ENCODE measurements at regions not wholly inside any gene's neighbourhood (a gene's known extent, or its start where the extent isn't known, plus 50 kb on each side); places are given as distances from the start of the nearest gene placed in this dataset.

DNA sequence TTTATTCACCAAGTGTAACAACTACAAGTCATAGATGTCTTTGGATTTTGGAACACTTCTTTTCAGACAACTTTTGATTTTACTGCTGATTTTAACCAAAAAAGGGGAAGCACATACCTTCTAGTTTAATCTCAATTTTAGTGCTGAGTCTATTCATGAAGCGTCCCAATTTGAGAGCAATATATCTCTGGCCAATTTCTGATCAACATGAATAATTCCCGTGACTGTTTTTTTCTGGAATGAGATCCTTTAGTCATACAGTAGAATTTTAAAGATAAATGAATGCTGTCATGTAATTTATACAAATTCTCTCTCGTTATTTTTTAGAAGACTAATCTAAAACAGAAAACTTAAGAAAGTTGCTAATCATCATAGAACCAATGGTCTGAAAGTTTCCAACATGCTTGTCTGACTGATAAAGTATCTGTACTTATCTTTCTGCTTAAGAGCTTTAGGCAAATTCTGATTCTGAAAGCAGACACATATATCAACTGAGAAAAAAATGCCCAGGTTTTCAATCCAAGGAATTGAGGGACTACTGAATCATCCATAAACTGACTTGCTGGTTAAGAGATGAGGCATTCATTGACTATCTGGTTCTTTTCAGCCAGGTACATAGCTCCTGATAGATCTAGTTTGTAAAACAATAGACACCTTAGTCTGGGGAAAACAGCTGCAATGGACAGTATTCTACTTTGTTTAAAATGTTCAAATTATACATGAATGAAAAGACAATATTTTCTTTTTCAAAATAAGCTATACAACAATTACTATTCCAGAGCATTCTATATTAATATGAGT is 657.5 kb downstream of the RFPL4B start:
- H2BK5ac ChIP-seq (ENCODE audit: low read depth, low read length, poor library complexity, severe bottlenecking) = no peak overlapping the region
- no peak overlapping the region for H2BK15ac ChIP-seq (ENCODE audit: low read depth, poor library complexity, severe bottlenecking)
- H4K8ac ChIP-seq (ENCODE audit: low read length) = no peak overlapping the region
- 60% methylated on average over 1 of the region's 3 CpGs for WGBS
- H2BK120ac ChIP-seq (ENCODE audit: low read depth, low read length) = no peak overlapping the region
- H3K79me1 ChIP-seq (replicated peaks; ENCODE audit: low read length, poor library complexity, severe bottlenecking) = no peaks in the 10 kb centered on the region
- H2BK12ac ChIP-seq (ENCODE audit: low read length in 2 of 2) = no peak overlapping the region
- no peak overlapping the region for H4K91ac ChIP-seq (ENCODE audit: low read length)
- no peak overlapping the region for H3K4ac ChIP-seq (ENCODE audit: low read depth in 1 of 2, low read length in 2 of 2)
- no peak overlapping the region for H2AK5ac ChIP-seq (ENCODE audit: low read length, severe bottlenecking)
- no peak for DNase-seq
- H3K36me3 ChIP-seq (ENCODE audit: control insufficient read depth in 1 of 2, insufficient read depth in 2 of 2, low read depth in 1 of 2, low read length in 2 of 2) = no peaks in the 10 kb centered on the region
- no peak overlapping the region for H3K23ac ChIP-seq (ENCODE audit: low read length in 2 of 2)
- H3K27ac ChIP-seq (ENCODE audit: low read length, poor library complexity, severe bottlenecking) = no peak overlapping the region
- no peak overlapping the region for H3K18ac ChIP-seq (ENCODE audit: low read depth in 1 of 2, low read length in 2 of 2)
- no peaks in the 10 kb centered on the region for H3K4me1 ChIP-seq (ENCODE audit: control insufficient read depth, insufficient read depth, low read depth, low read length)
- no peaks in the 10 kb centered on the region for H3K9me3 ChIP-seq (ENCODE audit: control insufficient read depth, low read length)
- no peaks in the 10 kb centered on the region for H3K27me3 ChIP-seq (ENCODE audit: control insufficient read depth in 1 of 2, insufficient read depth in 1 of 2, low read length in 2 of 2)
- H3K4me3 ChIP-seq (ENCODE audit: insufficient read depth in 1 of 2, low read depth in 1 of 2, low read length in 2 of 2) = no peak overlapping the region
- H3K14ac ChIP-seq (ENCODE audit: low read length in 2 of 2) = no peak overlapping the region
- no peak overlapping the region for H3K9ac ChIP-seq (ENCODE audit: low read length)
- H3K4me2 ChIP-seq (ENCODE audit: low read length, poor library complexity, severe bottlenecking) = no peak overlapping the region
- H2AFZ ChIP-seq (ENCODE audit: low read depth, low read length) = no peak overlapping the region

DNA sequence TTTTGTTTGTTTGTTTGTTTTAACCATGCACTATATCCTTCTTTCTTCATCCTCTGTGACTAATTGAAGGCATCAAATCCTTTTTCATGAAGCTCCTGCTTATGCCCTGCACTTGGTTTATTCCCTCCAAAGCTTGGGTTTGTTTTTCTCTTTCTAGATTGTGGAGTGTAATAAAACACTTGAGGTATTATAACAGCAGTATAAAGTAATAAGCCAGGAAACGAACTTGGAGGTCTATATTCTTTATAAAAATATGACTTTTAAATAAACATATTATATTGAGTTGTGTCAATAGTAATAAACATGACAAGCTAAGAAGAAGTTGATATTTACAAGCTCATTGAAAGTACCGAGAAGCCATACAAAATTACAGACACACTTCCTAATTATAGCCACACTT is 659.4 kb downstream of the RFPL4B start:
- Histone ChIP-seq H3K18ac (ENCODE audit: low read depth in 1 of 2, low read length in 2 of 2) (no peak overlapping the region), H3K4ac (ENCODE audit: low read depth in 1 of 2, low read length in 2 of 2) (no peak overlapping the region), H3K36me3 (ENCODE audit: control insufficient read depth in 1 of 2, insufficient read depth in 2 of 2, low read depth in 1 of 2, low read length in 2 of 2) (no peaks in the 10 kb centered on the region), H3K79me1 (replicated peaks; ENCODE audit: low read length, poor library complexity, severe bottlenecking) (no peaks in the 10 kb centered on the region), H3K4me3 (ENCODE audit: insufficient read depth in 1 of 2, low read depth in 1 of 2, low read length in 2 of 2) (no peak overlapping the region), H3K4me1 (ENCODE audit: control insufficient read depth, insufficient read depth, low read depth, low read length) (no peaks in the 10 kb centered on the region), H2AFZ (ENCODE audit: low read depth, low read length) (no peak overlapping the region), H3K4me2 (ENCODE audit: low read length, poor library complexity, severe bottlenecking) (no peak overlapping the region), H3K27me3 (ENCODE audit: control insufficient read depth in 1 of 2, insufficient read depth in 1 of 2, low read length in 2 of 2) (no peaks in the 10 kb centered on the region), H4K91ac (ENCODE audit: low read length) (no peak overlapping the region), H2BK15ac (ENCODE audit: low read depth, poor library complexity, severe bottlenecking) (no peak overlapping the region), H3K9me3 (ENCODE audit: control insufficient read depth, low read length) (no peaks in the 10 kb centered on the region), H3K23ac (ENCODE audit: low read length in 2 of 2) (no peak overlapping the region), H2BK5ac (ENCODE audit: low read depth, low read length, poor library complexity, severe bottlenecking) (no peak overlapping the region), H2BK12ac (ENCODE audit: low read length in 2 of 2) (no peak overlapping the region), H3K14ac (ENCODE audit: low read length in 2 of 2) (no peak overlapping the region), H3K27ac (ENCODE audit: low read length, poor library complexity, severe bottlenecking) (no peak overlapping the region), H2AK5ac (ENCODE audit: low read length, severe bottlenecking) (no peak overlapping the region), H4K8ac (ENCODE audit: low read length) (no peak overlapping the region), H2BK120ac (ENCODE audit: low read depth, low read length) (no peak overlapping the region), H3K9ac (ENCODE audit: low read length) (no peak overlapping the region)
- WGBS = no CpG with 5 or more reads among the region's 2 CpGs
- DNase-seq = no peak

GRCh38 chr6:113009682-113010081 is 662.6 kb downstream of the RFPL4B start:
- Histone ChIP-seq H2BK15ac (ENCODE audit: low read depth, poor library complexity, severe bottlenecking) (no peak overlapping the region), H2BK120ac (ENCODE audit: low read depth, low read length) (no peak overlapping the region), H3K4me2 (ENCODE audit: low read length, poor library complexity, severe bottlenecking) (no peak overlapping the region), H3K36me3 (ENCODE audit: control insufficient read depth in 1 of 2, insufficient read depth in 2 of 2, low read depth in 1 of 2, low read length in 2 of 2) (no peaks in the 10 kb centered on the region), H3K4ac (ENCODE audit: low read depth in 1 of 2, low read length in 2 of 2) (no peak overlapping the region), H4K8ac (ENCODE audit: low read length) (no peak overlapping the region), H3K9ac (ENCODE audit: low read length) (peak overlapping the region; percentile 37), H3K23ac (ENCODE audit: low read length in 2 of 2) (no peak overlapping the region), H3K18ac (ENCODE audit: low read depth in 1 of 2, low read length in 2 of 2) (no peak overlapping the region), H3K79me1 (replicated peaks; ENCODE audit: low read length, poor library complexity, severe bottlenecking) (no peaks in the 10 kb centered on the region), H4K91ac (ENCODE audit: low read length) (no peak overlapping the region), H3K27ac (ENCODE audit: low read length, poor library complexity, severe bottlenecking) (no peak overlapping the region), H2AK5ac (ENCODE audit: low read length, severe bottlenecking) (no peak overlapping the region), H3K27me3 (ENCODE audit: control insufficient read depth in 1 of 2, insufficient read depth in 1 of 2, low read length in 2 of 2) (no peaks in the 10 kb centered on the region), H3K9me3 (ENCODE audit: control insufficient read depth, low read length) (no peaks in the 10 kb centered on the region), H2AFZ (ENCODE audit: low read depth, low read length) (no peak overlapping the region), H3K4me1 (ENCODE audit: control insufficient read depth, insufficient read depth, low read depth, low read length) (no peaks in the 10 kb centered on the region), H2BK12ac (ENCODE audit: low read length in 2 of 2) (no peak overlapping the region), H3K14ac (ENCODE audit: low read length in 2 of 2) (no peak overlapping the region), H3K4me3 (ENCODE audit: insufficient read depth in 1 of 2, low read depth in 1 of 2, low read length in 2 of 2) (no peak overlapping the region), H2BK5ac (ENCODE audit: low read depth, low read length, poor library complexity, severe bottlenecking) (no peak overlapping the region)
- DNase-seq = no peak
- WGBS = no CpG with 5 or more reads among the region's 1 CpG

- Histone ChIP-seq H3K14ac (ENCODE audit: low read length in 2 of 2) (no peak overlapping the region), H3K9me3 (ENCODE audit: control insufficient read depth, low read length) (no peaks in the 10 kb centered on the region), H2BK5ac (ENCODE audit: low read depth, low read length, poor library complexity, severe bottlenecking) (no peak overlapping the region), H2AK5ac (ENCODE audit: low read length, severe bottlenecking) (no peak overlapping the region), H3K4ac (ENCODE audit: low read depth in 1 of 2, low read length in 2 of 2) (no peak overlapping the region), H3K79me1 (replicated peaks; ENCODE audit: low read length, poor library complexity, severe bottlenecking) (no peaks in the 10 kb centered on the region), H3K4me3 (ENCODE audit: insufficient read depth in 1 of 2, low read depth in 1 of 2, low read length in 2 of 2) (no peak overlapping the region), H3K18ac (ENCODE audit: low read depth in 1 of 2, low read length in 2 of 2) (no peak overlapping the region), H3K9ac (ENCODE audit: low read length) (no peak overlapping the region), H2BK15ac (ENCODE audit: low read depth, poor library complexity, severe bottlenecking) (no peak overlapping the region), H3K4me1 (ENCODE audit: control insufficient read depth, insufficient read depth, low read depth, low read length) (no peaks in the 10 kb centered on the region), H2BK12ac (ENCODE audit: low read length in 2 of 2) (no peak overlapping the region), H3K23ac (ENCODE audit: low read length in 2 of 2) (no peak overlapping the region), H2AFZ (ENCODE audit: low read depth, low read length) (no peak overlapping the region), H4K8ac (ENCODE audit: low read length) (no peak overlapping the region), H4K91ac (ENCODE audit: low read length) (no peak overlapping the region), H3K27me3 (ENCODE audit: control insufficient read depth in 1 of 2, insufficient read depth in 1 of 2, low read length in 2 of 2) (no peaks in the 10 kb centered on the region), H2BK120ac (ENCODE audit: low read depth, low read length) (no peak overlapping the region), H3K36me3 (ENCODE audit: control insufficient read depth in 1 of 2, insufficient read depth in 2 of 2, low read depth in 1 of 2, low read length in 2 of 2) (no peaks in the 10 kb centered on the region), H3K27ac (ENCODE audit: low read length, poor library complexity, severe bottlenecking) (peak overlapping the region; percentile 32), H3K4me2 (ENCODE audit: low read length, poor library complexity, severe bottlenecking) (no peak overlapping the region)
- no peak for DNase-seq
- 86% methylated on average over 2 of the region's 3 CpGs for WGBS
These were observed 663.3 kb downstream of the RFPL4B start for GRCh38 chr6:113010196-113010989.

Measured in mesenchymal stem cell (in vitro differentiated cells and primary cell).